Fibroblast of pulmonary artery (primary cell): ENCODE measurements at regions not wholly inside any gene's neighbourhood (a gene's known extent, or its start where the extent isn't known, plus 50 kb on each side); places are given as distances from the start of the nearest gene placed in this dataset.

ENCODE experiments used
- DNase-seq: peaks from one replicate; pipeline ENCODE4 v3.0.0-alpha.2; 2010; ENCODE audit warnings: low read depth
- H3K4me3 ChIP-seq: replicated peaks from 2 replicates; pipeline ENCODE4 v1.5.1; 2011; ENCODE audit warnings: low read depth, mild to moderate bottlenecking, control low read depth, low read length, moderate library complexity
- CTCF ChIP-seq: IDR thresholded peaks from 2 replicates; pipeline ENCODE4 v1.5.1; 2011; ENCODE audit warnings: mild to moderate bottlenecking, control low read depth, low read length, inconsistent platforms; ENCODE audit errors: missing control alignments

GRCh38 chr13:84130495-84131114 is 248.3 kb upstream of the SLITRK1 start:
- no peak for TF ChIP-seq CTCF
- no peak overlapping the region for H3K4me3 ChIP-seq
- DNase-seq = no peak

GRCh38 chr13:84129966-84130365 is 247.7 kb upstream of the SLITRK1 start:
- DNase-seq = no peak
- TF ChIP-seq CTCF = no peak
- H3K4me3 ChIP-seq = no peak overlapping the region

- no peak for DNase-seq
- no peak overlapping the region for H3K4me3 ChIP-seq
- no peak for TF ChIP-seq CTCF
Measured at GRCh38 chr13:84127597-84128128, 245.4 kb upstream of the SLITRK1 start.

- no peak for DNase-seq
- TF ChIP-seq CTCF = no peak
Measured at GRCh38 chr13:84126671-84127171, 244.4 kb upstream of the SLITRK1 start.

GRCh38 chr13:84121456-84121855 is 239.2 kb upstream of the SLITRK1 start:
- no peak for TF ChIP-seq CTCF
- peak; percentile 21 for DNase-seq
- H3K4me3 ChIP-seq = no peak overlapping the region

More at GRCh38 chr13:84126671-84127171, 244.4 kb upstream of the SLITRK1 start:
- no peak overlapping the region for H3K4me3 ChIP-seq

GRCh38 chr13:84118839-84119409 is 236.7 kb upstream of the SLITRK1 start:
- TF ChIP-seq CTCF = no peak
- H3K4me3 ChIP-seq = no peak overlapping the region
- DNase-seq = peak; percentile 20
